ENCODE measurements at regions not wholly inside any gene's neighbourhood (a gene's known extent, or its start where the extent isn't known, plus 50 kb on each side); places are given as distances from the start of the nearest gene placed in this dataset.
"Not testable (repeated sequence)": the region's sequence is repeated elsewhere in the genome, so short reads cannot be mapped to it uniquely, and the experiment has no call there.

DNA sequence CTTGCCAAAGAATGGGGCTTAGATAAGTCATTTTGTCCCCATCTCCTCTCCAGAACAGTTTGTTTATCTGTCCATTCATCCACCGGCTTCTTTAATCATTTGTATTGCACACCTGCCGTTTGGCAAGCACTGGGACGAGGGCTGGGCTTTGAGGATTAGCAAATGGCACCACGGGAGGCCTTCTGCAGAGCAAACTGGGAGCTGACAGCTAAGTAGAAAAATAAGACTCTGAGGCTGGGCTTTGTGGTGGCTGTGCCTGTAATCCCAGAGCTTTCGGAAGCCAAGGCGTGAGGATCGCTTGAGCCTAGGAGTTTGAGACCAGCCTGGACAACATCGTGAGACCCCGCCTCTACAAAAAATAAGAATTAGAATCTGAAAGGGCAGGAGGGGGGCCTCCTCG is 203.9 kb downstream of the NPIPB11 start:
- TF ChIP-seq POLR2A (IDR thresholded peaks at IDR 0.05; ENCODE audit: low read depth, low read length); HDGF (IDR thresholded peaks at IDR 0.05); BMI1 (IDR thresholded peaks at IDR 0.05; ENCODE audit: borderline replicate concordance); NFYB (IDR thresholded peaks at IDR 0.05; ENCODE audit: insufficient read depth, low read depth, low read length); CTCF (IDR thresholded peaks at IDR 0.05 in 2 of 3, conservative IDR thresholded peaks at IDR 0.05 in 1 of 3; ENCODE audit: control insufficient read depth in 2 of 3, extremely low read depth in 1 of 3, insufficient read depth in 1 of 3, low read depth in 3 of 3, low read length in 3 of 3); IKZF1 (conservative IDR thresholded peaks at IDR 0.05); YY1 (IDR thresholded peaks at IDR 0.05; ENCODE audit: low read depth, low read length); USF2 (IDR thresholded peaks at IDR 0.05; ENCODE audit: borderline replicate concordance, low read depth, low read length); JUNB (IDR thresholded peaks at IDR 0.05); NBN (IDR thresholded peaks at IDR 0.05); SIN3A (IDR thresholded peaks at IDR 0.05; ENCODE audit: low read depth, low read length); POLR2AphosphoS5 (IDR thresholded peaks at IDR 0.05; ENCODE audit: low read length): not testable (repeated sequence)

Data from GM12878 (cell line).